ENCODE measurements at regions not wholly inside any gene's neighbourhood (a gene's known extent, or its start where the extent isn't known, plus 50 kb on each side); places are given as distances from the start of the nearest gene placed in this dataset.
"Not testable (repeated sequence)": the region's sequence is repeated elsewhere in the genome, so short reads cannot be mapped to it uniquely, and the experiment has no call there.

DNA sequence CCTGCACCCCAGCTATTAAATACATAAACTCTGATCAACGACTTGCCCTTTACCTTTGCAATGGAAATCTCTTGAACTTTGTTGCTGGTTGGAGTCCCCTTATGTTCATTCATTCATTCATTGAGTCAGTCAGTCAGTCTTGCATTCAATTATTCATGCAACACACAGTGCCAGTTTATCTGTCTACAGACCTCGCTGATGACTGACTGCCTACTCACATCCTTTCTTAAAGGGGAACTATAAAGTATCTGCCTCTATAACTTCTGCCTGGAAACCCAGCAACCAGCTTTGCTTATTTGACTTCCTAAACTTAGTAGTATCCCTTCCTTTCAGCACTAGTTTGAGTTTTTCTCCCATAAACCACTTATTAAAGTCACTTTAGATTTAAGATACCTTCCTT is 620.8 kb upstream of the ADGRL3 start:
- DNase-seq = no peak

DNA sequence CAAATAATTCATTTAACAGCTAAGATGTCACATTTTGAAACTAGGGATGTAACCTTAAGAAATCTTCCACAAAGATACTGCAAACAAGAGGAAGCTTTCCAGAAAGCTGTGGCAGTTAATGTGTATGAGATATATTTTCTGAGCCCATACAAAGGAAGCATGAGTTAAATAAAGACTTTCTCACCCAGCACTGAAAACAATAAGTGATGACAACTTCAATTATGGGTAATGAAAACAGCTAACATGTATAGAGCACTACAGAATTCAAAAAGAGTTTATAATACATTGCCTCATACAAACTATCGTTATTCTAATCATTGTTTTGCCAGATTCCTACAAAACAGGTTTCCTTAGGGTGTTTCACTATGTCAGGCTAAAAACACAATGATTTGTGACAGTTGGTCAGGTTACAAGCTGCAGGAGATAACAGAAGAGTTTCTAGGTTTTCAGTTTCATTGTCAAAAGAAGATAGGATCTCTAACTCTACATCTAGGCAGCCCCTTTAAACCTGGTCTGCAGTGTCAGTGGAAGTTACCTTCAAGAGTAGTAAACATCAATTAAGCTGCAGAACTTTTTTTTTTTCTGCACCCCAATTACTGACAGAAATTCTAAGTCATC is 618.1 kb upstream of the ADGRL3 start:
- no peak for DNase-seq

DNA sequence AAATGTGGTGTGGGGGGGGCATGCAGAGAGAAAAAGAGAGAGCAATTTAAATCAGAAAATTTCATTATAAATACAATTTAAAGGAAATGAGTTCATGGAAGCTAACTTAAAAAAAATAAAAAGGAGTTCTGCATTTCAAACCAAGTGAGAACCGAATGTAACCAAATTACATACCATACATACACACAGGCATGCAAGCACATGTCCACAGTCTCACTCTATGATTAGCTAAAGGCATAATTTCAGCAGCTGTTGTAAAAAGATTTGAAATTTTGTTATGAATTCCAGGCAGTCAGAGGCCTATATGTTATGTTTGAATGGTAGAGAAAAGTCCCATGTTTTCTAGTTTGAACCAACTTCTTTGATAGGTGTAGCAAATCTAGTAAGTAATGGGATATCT is 611.6 kb upstream of the ADGRL3 start:
- no peak for DNase-seq

DNA sequence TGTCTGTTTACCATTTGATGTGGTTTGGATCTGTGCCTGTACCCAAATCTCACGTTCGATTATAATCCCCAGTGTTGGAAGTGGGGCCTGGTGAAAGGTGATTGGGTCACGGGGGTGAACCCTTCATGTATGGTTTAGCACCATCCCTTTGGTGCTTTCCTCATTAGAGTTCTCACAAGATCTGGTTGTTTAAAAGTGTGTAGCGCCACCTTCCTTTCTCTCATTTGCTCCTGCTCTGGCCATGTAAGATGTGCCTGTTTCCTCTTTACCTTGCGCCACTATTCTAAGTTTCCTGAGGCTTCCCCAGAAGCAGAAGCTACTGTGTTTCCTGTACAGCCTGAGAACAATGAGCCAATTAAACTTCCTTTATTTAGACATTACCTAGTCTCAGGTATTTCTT is 610.7 kb upstream of the ADGRL3 start:
- no peak for DNase-seq

DNA sequence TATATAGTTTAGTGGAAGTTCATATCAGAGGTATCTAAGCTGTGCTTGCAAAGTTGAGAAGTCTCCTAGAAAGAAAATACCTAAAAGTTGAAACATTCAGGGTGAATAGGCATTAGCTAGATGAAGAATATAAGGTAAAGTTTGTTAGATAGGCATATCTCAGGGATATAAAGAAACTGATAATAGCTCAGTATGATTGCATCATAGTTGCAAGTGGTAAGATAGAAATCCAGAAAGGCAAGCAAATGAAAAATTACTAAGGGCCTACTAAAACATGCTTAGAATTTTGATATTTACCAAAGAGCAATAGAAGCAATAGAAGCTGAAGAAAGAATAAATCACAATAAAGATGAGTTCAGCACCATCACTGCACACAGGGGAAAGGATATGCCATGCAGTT is 610.0 kb upstream of the ADGRL3 start:
- DNase-seq = no peak

DNA sequence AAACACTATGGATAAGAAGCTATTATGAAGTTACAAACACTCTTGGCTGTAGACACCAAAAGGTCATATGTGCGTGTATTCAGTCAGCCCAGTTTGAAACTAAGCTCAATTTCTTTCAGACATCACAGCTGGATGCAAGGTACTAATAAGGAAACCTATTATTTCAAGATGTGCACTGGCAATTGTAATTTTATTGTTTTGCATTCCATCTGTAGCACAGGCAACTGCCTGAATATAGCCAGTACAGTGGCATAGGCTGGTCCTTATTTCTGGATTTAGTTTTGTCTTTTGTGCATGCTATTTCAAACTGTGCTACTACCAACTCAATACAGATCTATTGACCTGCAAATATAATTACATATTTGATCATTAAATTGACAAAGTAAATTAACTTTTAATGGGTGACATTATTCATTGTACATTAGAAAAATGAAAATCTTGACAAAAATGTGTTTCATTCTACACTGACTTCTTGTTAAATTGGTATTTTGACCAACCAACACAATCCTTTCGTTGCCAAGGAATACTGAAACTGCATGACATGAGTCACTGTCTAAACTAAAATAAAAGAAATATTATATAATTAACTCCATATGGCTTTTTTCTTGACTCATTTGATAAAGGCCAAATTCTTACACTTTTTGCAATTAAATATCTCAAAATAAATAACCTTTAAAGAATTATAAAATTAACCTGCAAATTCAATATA is 594.3 kb upstream of the ADGRL3 start:
- DNase-seq = no peak

DNA sequence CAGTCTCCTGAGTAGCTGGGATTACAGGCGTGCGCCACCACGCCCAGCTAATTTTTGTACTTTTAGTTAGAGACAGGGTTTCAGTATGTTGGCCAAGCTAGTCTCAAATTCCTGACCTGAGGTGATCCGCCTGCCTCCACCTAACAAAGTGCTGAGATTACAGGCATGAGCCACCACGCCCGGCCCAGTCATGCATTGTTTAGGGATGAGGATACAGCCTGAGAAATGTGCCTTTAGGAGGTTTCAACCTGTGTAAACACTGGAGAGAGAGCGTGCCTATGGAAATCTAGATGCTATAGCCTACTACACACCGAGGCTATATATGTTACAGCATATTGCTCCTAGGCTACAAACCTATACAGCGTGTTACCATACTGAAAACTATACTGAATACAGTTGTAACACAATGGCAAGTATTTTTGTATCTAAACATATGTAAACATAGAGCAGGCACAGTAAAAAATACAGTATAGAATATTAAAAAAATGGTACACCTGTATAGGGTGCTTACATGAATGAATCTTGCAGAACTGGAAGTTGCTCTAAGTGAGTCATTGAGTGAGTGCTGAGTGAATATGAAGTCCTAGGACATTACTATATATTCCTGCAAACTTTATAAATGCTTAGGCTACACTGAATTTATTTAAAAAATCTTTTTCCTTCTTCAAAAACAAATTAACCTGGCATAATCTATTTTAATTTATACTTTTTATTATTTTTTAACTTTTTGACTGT is 588.2 kb upstream of the ADGRL3 start:
- DNase-seq = no peak

DNA sequence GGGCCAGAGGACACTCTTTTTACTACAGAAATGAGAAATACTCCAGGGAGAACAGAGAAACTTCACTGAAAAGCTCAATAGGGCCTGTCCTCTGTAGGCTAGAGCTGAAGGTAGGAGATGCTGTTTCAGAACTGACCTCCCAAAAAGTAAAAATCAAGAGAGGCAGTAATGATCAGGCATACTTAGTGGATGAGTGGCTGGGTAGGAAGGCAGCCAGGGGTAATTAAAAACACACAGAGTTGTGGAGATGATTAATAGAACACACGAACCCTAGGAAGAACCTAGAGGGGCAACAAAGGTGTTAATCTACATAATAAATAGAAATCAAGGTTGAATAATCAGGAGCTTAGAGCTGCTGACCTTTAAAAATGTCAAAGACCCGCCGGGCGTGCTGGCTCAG is 582.4 kb upstream of the ADGRL3 start:
- DNase-seq = no peak

DNA sequence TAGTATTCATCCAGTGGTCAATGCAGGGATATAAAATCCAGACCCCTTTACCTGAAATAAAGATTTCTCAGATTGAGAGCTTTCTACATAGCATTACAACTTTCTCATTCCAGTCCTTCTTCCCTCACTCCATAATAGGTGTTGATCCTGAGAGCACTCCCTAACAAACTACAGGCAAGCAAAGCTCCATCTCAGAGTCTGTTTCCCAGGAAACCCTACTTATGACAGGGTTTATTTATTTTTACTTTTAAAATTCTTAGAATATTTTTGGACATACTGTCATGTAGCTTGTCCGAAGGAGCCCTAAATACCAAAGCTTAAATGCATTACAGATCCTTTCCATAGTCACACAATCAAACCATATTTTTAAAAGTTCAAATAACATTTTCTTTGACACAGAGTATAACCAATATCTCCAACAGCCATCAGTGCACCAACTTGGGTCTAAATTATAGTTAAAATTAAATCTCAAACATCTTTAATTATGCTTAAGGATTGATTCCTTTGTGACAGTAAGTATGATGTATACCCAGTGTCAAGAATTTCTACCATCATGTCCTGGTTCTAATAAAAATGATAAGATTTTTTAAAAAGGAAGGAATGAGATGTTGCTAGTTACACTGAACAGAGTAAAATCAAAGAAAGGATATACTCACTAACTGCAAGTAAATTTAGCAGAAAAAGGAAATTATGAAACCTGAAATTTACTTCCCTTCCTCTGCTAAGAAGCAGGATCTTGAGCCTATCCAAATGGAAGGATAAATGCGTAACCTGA is 580.4 kb upstream of the ADGRL3 start:
- DNase-seq = no peak

DNA sequence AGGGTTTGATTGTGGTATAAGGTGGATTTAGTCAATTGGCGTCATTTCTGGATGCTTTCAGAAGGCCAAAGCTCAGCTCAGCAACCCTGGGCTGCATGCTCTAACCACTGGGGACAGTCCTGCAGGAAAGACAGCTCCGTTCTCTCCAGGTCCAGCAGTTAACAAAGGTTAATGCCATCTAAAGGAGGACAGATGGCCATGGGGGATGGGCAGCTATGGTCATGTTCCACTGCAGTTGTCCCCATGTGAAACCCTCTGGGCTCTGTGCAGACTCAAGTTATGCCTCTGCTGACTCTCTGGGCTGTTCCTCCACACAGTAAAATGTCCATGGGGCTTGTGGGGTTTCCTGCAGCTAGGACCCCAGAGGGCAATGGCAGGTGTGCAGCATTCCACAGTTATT is 562.1 kb upstream of the ADGRL3 start:
- no peak for DNase-seq

DNA sequence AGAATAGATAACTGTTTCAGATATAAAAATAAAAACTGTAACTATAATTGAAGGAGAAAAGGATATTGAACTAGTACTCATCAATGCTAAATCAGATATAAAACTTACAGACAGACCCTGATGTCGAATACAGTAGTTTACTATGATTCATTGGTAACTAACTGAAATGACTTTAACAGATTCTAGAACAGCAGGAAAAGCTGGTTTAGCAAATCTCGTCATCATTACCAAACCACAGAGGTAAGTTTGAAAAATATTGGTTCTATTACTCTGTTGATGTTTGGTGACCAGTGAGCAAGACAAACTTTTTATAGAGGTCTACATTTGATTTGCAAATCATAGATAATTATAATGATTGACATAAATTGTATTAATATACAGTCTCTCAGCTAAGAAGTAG is 551.4 kb upstream of the ADGRL3 start:
- no peak for DNase-seq

DNA sequence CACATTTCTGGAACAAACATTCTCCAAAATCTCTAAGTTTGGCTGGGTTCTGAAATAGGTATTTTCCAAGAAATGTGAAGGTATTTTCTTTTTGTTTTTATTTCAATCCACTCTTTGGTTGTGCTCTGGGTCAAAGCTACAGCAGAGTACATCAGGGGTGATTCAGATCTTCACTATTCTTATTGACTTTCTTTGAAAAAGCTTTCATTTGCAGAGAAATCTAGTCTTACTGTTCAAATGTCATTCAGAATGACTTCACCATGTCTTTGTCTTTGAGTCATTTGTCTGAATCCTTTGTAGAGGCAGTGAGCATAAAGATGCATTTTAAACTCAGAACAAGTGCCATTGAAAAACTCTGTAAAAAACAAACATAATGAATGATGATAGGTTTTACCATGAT is 547.2 kb upstream of the ADGRL3 start:
- DNase-seq = no peak

DNA sequence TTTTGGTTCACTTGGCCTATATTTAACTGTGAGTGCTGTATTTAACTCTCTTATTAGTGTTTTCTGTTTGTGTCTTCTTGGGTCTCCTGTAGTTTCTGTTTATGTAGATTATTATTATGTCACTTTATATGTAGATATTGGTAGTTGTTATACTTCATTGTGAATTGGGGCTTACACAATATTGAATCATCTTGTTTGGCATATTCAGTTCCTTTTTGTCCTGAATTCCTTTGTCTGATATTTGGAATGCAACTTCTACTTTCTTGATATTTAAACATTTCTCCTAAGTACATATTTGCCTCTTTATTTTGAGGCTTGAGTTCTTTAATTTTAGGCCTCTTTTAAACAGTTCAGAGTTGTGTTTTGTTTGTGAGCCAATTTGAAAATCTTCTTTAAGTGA is 544.8 kb upstream of the ADGRL3 start:
- DNase-seq = no peak

DNA sequence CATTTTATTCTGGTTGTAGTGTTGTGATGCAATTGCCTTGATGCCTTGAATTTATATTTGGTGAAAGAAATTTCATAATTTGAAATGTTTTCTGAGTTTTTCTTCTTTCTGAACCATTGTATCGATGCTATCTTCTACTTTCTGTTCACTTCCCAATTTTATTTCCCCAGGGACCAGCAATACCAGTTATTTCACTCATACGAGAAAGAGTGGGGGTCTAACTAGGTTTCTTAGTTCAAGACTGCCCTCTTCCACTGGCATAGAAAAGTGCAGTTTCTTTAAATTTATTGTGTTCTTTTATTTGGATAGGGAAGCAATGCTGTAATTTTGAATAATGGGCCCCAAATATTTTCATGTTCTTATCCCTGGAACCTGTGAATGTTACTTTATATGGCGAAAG is 544.0 kb upstream of the ADGRL3 start:
- DNase-seq = no peak

DNA sequence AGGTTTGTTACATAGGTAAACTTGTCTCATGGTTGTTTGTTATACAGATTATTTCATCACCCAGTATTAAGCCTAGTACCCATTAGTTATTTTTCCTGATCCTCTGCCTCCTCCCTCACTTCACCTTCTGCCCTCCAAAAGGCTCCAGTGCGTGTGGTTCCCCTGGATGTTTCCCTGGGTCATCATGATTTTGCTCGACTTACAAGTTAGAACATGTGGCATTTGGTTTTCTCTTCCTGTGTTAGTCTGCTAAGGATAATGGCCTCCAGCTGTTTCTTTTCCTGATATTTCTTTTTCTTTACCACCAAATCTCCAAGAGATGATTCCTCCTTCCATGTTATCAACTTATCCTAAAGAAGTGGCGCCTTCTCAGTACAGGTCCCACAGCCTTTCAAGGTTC is 543.1 kb upstream of the ADGRL3 start:
- no peak for DNase-seq

DNA sequence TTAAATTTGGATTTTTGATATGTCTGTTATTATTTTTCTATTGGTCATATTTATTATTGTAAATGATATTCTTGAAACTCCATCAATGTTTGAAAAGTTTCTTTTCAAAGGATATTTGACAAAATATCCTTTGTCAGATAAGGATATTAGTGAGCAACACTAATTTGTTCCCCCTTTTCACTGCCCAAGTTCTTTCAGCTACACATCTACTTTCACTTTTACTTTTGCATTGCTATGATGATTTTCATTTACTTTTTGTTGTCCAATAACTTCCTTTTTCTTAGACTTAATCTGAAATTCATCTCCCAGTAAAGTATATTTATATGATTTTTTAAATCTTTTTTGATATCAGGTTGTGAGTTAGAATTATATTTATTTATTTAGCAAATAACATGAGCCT is 542.3 kb upstream of the ADGRL3 start:
- DNase-seq = no peak

DNA sequence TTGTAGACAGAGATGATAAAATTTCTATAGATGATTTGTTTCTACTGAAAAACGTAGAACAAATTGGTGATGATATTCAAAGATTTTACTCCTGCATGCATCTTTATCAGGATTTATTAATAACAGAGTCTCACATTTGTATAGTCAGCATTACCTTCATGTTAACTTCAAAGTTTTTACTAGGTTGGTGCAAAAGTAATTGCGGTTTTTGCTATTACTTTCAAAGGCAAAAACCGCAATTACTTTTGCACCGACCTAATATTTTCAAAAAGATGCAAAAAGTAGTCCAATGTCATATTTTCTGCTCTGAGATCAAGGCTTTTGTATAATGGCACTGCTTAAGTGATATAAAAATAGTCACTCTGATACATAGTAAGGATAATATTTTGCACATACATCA is 536.4 kb upstream of the ADGRL3 start:
- no peak for DNase-seq

DNA sequence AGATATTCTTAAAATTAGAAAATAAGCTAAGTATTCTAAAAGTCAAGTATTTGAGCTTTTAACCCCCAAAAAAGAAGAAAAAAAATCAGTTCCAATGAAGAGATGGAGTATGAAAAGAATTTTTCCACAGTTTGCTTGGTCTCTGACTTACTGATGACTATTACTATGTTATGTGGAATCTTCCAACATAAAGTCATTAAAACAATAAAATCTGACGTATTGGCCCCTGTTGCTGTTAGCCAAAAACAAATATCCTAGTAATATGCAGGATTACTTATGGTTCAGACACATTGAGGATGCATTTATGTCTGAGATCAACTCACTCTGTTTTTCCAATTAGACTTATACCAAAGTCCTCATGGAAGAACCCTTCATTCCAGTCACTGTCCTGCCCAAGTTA is 517.2 kb upstream of the ADGRL3 start:
- DNase-seq = no peak

DNA sequence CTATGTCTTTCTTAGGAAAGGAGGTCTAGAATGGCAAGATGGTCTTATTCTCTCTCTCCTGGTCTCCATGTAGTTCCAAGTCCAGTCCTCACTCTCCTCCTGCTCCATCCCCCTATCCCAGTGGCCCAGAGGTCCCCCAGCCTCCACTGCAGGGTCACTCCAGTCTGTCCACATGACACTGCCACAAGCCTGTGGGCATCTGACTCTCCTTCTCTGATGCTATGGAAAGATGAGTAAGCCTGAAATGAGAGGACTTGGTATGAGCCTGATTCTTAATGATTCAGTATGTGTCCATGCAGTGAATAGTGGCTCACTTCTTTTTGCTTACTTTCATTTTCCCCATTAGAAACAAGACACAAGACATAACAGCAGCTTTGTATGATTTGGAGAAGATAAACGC is 516.8 kb upstream of the ADGRL3 start:
- no peak for DNase-seq

DNA sequence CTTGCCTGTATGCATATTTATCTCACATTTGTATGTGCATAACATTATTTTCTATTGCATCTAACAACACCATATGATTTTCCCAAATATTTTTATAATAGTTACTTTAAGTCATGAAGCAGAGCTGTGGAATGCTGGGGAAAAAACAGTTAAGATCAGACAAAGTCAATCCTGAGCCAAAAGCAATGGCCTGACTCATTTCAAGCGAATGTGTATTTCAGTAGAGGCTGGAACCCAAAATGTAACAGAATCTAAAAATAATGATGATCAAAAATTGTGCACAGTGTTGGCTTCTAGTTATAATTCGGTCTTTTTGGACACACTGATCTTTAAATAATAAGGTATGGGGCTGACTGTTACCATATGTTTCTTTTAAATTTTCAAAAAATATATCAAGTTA is 516.2 kb upstream of the ADGRL3 start:
- no peak for DNase-seq

DNA sequence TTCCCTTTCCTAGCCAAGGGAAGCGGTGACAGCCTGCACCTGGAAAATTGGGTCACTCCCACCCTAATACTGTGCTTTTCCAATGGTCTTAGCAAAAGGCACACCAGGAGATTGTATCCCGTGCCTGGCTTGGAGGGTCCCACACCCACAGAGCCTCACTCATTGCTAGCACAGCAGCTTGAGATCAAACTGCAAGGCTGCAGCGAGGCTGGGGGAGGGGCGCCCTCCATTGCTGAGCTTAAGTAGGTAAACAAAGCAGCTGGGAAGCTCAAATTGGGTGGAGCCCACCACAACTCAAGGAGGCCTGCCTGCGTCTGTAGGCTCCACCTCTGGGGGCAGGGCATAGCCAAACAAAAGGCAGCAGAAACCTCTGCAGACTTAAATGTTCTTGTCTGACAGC is 504.1 kb upstream of the ADGRL3 start:
- not testable (repeated sequence) for DNase-seq

DNA sequence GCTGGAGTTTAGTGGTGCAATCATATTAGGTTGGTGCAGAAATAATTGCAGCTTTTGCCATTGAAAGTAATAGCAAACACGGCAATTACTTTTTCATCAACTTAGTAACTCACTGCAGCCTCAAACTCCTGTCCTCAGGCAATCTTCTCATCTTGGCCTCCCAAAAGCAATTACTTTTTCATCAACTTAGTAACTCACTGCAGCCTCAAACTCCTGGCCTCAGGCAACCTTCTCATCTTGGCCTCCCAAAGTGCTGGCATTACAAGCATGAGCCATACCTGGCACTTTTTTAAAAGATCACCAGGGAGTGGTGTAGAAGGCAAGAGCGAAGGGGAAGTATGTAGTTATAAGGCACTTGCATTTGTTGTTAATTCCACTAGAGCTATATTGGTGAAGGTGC is 491.1 kb upstream of the ADGRL3 start:
- no peak for DNase-seq

DNA sequence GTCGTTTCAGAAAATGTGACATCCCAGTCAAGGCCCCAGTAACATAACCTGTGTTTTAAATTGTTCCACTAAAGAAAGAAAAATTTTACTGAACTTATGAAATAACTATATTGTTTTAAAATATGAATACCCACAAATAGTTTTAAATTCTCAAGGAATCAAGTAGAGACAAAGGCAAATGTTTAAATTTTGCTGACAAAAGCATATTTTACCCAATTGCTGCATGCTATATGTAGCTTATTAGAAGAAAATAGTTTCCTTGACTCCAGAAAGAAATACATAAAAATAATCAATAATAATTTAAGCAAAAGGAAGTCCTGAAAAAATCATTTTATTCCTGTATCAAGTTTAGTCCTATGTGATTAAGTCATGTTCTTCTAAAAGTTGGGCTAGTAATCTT is 481.3 kb upstream of the ADGRL3 start:
- DNase-seq = no peak

DNA sequence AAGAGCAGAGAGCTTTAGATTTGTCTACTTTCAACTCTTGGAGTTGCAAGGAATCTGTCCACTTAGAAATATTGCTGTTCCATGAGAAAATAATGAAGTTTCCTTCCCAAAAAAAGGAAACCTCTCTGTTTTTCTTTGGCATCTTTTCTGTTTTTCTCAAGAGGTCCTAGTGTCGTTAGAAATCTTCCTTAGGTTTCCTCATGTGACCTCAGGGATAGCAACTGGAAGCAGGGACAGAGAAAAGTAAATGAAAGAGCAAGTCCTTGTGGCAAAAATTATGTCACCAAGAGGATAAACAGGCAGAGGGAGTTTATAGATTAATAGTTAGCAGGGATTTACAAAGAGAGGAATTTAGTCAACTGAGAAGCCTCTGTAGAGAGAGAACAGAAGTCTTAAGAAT is 478.4 kb upstream of the ADGRL3 start:
- DNase-seq = no peak
